ENCODE measurements at regions not wholly inside any gene's neighbourhood (a gene's known extent, or its start where the extent isn't known, plus 50 kb on each side); places are given as distances from the start of the nearest gene placed in this dataset.
"Not testable (repeated sequence)": the region's sequence is repeated elsewhere in the genome, so short reads cannot be mapped to it uniquely, and the experiment has no call there.

GRCh38 chr1:99062192-99062591 is 57.5 kb upstream of the PLPPR5 start:
- Histone ChIP-seq H3K4me3 (ENCODE audit: low read length) (no peak overlapping the region), H3K27me3 (ENCODE audit: control insufficient read depth, low read length) (no peaks in the 10 kb centered on the region), H3K4me1 (ENCODE audit: control insufficient read depth, low read length) (no peaks in the 10 kb centered on the region), H4K20me1 (ENCODE audit: control insufficient read depth, insufficient read depth, low read depth, low read length) (no peaks in the 10 kb centered on the region), H3K4me2 (ENCODE audit: low read length) (no peak overlapping the region), H3K27ac (ENCODE audit: low read depth, low read length) (no peak overlapping the region), H3K9me3 (ENCODE audit: control insufficient read depth, insufficient read depth, low read length) (no peaks in the 10 kb centered on the region), H3K36me3 (ENCODE audit: control insufficient read depth, low read length) (no peaks in the 10 kb centered on the region), H3K9me2 (replicated peaks; ENCODE audit: control insufficient read depth, low read length) (no peaks in the 10 kb centered on the region), H3F3A (ENCODE audit: control insufficient read depth, insufficient read depth) (no peaks in the 10 kb centered on the region), H3K79me2 (ENCODE audit: control insufficient read depth, low read length) (no peaks in the 10 kb centered on the region)
- no peak for TF ChIP-seq EZH2phosphoT487 (IDR thresholded peaks at IDR 0.05; ENCODE audit: borderline replicate concordance, low read length)
- no peak for TF ChIP-seq CTCF (IDR thresholded peaks at IDR 0.05; ENCODE audit: low read depth, low read length, poor library complexity, severe bottlenecking)

DNA sequence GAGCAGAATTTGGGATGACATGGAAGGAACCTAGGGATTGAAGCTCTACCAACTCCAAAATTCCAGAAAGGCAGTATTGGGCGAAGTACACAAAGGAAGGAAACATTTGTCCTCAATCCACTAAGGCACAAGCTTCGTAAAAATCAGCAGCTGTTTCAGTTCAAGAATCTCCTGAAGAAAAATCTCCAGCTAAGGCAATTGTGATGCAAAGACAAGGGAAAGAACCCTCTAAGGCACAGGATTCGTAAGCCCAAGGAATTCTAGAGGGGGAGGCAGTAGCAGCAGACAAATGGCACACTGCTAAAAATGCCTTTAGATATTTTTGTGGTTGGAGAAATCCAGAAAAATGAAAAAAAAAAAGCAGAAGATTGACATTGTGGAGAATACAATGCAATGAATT is 64.5 kb upstream of the PLPPR5 start:
- Histone ChIP-seq H3K4me1 (ENCODE audit: control insufficient read depth, low read length) (no peaks in the 10 kb centered on the region), H3K4me2 (ENCODE audit: low read length) (no peak overlapping the region), H3K9me2 (replicated peaks; ENCODE audit: control insufficient read depth, low read length) (no peaks in the 10 kb centered on the region), H3K79me2 (ENCODE audit: control insufficient read depth, low read length) (no peaks in the 10 kb centered on the region), H4K20me1 (ENCODE audit: control insufficient read depth, insufficient read depth, low read depth, low read length) (no peaks in the 10 kb centered on the region), H3K36me3 (ENCODE audit: control insufficient read depth, low read length) (no peaks in the 10 kb centered on the region), H3K9me3 (ENCODE audit: control insufficient read depth, insufficient read depth, low read length) (no peaks in the 10 kb centered on the region), H3K4me3 (ENCODE audit: low read length) (no peak overlapping the region), H3K27ac (ENCODE audit: low read depth, low read length) (no peak overlapping the region), H3K27me3 (ENCODE audit: control insufficient read depth, low read length) (no peaks in the 10 kb centered on the region), H3F3A (ENCODE audit: control insufficient read depth, insufficient read depth) (no peaks in the 10 kb centered on the region)
- no peak for TF ChIP-seq EZH2phosphoT487 (IDR thresholded peaks at IDR 0.05; ENCODE audit: borderline replicate concordance, low read length)
- TF ChIP-seq CTCF (IDR thresholded peaks at IDR 0.05; ENCODE audit: low read depth, low read length, poor library complexity, severe bottlenecking), result no peak

DNA sequence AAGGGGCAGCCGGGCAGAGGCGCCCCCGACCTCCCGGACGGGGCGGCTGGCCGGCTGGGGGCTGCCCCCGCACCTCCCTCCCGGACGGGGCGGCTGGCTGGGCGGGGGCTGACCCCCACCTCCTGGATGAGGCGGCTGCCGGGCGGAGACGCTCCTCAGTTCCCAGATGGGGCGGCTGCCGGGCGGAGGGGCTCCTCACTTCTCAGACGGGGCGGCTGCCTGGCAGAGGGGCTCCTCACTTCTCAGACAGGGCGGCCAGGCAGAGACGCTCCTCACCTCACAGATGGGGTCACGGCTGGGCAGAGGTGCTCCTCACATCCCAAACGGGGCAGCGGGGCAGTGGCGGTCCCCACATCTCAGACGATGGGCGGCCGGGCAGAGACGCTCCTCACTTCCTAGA is 73.9 kb upstream of the PLPPR5 start:
- H3F3A ChIP-seq (ENCODE audit: control insufficient read depth, insufficient read depth); H3K4me2 ChIP-seq (ENCODE audit: low read length); H4K20me1 ChIP-seq (ENCODE audit: control insufficient read depth, insufficient read depth, low read depth, low read length); H3K9me3 ChIP-seq (ENCODE audit: control insufficient read depth, insufficient read depth, low read length); H3K9me2 ChIP-seq (replicated peaks; ENCODE audit: control insufficient read depth, low read length); H3K79me2 ChIP-seq (ENCODE audit: control insufficient read depth, low read length); H3K27me3 ChIP-seq (ENCODE audit: control insufficient read depth, low read length); H3K4me3 ChIP-seq (ENCODE audit: low read length); H3K4me1 ChIP-seq (ENCODE audit: control insufficient read depth, low read length); H3K27ac ChIP-seq (ENCODE audit: low read depth, low read length); H3K36me3 ChIP-seq (ENCODE audit: control insufficient read depth, low read length): not testable (repeated sequence)

GRCh38 chr1:99082366-99082765 is 77.7 kb upstream of the PLPPR5 start:
- Histone ChIP-seq H3K4me1 (ENCODE audit: control insufficient read depth, low read length) (no peaks in the 10 kb centered on the region), H3K79me2 (ENCODE audit: control insufficient read depth, low read length) (no peaks in the 10 kb centered on the region), H3F3A (ENCODE audit: control insufficient read depth, insufficient read depth) (no peaks in the 10 kb centered on the region), H4K20me1 (ENCODE audit: control insufficient read depth, insufficient read depth, low read depth, low read length) (no peaks in the 10 kb centered on the region), H3K9me3 (ENCODE audit: control insufficient read depth, insufficient read depth, low read length) (no peaks in the 10 kb centered on the region), H3K9me2 (replicated peaks; ENCODE audit: control insufficient read depth, low read length) (no peaks in the 10 kb centered on the region), H3K27ac (ENCODE audit: low read depth, low read length) (no peak overlapping the region), H3K36me3 (ENCODE audit: control insufficient read depth, low read length) (no peaks in the 10 kb centered on the region), H3K27me3 (ENCODE audit: control insufficient read depth, low read length) (no peaks in the 10 kb centered on the region), H3K4me2 (ENCODE audit: low read length) (no peak overlapping the region), H3K4me3 (ENCODE audit: low read length) (no peak overlapping the region)
- TF ChIP-seq EZH2phosphoT487 (IDR thresholded peaks at IDR 0.05; ENCODE audit: borderline replicate concordance, low read length), result no peak
- TF ChIP-seq CTCF (IDR thresholded peaks at IDR 0.05; ENCODE audit: low read depth, low read length, poor library complexity, severe bottlenecking), result no peak
